HG02571 (cell line): ENCODE measurements at regions not wholly inside any gene's neighbourhood (a gene's known extent, or its start where the extent isn't known, plus 50 kb on each side); places are given as distances from the start of the nearest gene placed in this dataset.

Experiments
- ATAC-seq: cut with Tn5 transposase; IDR thresholded peaks from one replicate; pipeline ENCODE4 v1.9.1; 2021; ENCODE audit warnings: mild to moderate bottlenecking, moderate library complexity; ENCODE audit not compliant: unreplicated experiment

DNA sequence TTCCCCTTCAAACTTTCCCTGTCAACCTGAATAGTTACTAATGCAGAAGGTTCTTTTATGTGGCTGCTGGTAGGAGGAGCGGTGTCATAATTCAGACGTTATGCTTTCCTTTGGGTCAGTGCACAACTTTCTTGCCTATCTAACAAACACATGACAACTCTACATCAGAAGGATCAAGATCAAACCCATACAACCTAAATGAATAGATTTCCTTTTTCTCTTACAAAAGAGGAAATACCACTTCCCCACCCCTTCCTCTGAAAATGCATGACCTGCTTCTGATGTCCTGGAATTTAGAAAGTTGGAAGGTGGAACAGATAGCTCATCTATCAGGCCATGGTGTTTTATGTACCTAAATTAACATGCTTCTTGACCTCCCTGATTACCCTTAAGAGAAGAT lies 75.7 kb upstream of the ADGRL4 start:
- ATAC-seq, result no peak

DNA sequence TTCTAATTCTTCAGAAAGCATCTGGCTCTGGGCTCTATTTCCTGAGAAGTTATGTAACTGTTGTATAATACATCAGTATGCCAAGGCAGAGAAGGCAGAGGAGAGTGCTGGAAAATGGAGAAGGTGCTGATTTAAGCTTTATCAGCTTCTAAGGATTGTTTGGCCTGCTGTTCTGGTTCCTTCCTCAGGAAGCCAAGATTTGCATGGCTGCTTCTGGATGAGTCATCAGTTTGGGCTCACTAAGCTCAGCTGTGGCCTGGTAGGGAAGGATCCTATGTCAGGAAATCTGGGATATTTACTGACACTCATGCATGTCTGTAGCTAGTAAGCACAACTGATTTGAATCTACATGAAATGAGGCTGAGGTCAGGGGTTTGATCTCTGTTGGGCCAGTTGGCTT lies 73.2 kb upstream of the ADGRL4 start:
- no peak for ATAC-seq

DNA sequence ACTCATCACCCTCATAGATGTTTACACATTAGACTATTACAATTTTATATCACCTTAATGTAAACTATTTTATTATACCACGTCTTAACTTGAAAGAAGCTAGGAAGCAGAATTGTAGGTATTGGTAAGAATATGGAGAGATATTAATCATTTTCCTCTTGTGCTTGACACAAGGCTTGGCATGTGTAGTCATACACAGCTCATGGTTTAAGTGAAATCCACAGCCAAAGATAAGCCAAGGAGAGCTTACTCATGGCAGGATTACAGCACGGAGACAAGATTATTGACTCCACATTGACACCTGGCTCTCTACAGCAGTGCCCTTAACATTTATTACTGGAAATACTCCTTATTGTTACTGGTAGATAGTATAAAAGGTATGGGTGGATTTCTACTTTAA lies 68.4 kb upstream of the ADGRL4 start:
- no peak for ATAC-seq

DNA sequence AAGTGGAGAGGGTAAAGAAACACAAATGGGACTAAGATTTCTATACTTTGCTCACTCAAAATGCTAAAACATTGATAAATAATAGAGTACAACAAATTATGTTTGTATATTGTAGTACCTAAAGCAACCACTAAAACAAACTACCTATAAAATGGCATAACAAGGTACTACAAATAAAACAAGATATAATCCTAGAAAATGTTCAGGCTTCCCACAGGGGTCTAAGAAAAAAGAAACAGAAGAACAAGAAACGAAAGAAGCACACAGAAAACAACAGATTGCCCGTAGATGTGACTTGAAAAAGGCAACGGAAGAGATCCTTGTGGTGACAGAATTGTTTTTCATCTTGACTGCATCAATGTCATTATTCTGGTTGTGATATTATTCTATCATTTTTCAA lies 63.3 kb upstream of the ADGRL4 start:
- no peak for ATAC-seq

DNA sequence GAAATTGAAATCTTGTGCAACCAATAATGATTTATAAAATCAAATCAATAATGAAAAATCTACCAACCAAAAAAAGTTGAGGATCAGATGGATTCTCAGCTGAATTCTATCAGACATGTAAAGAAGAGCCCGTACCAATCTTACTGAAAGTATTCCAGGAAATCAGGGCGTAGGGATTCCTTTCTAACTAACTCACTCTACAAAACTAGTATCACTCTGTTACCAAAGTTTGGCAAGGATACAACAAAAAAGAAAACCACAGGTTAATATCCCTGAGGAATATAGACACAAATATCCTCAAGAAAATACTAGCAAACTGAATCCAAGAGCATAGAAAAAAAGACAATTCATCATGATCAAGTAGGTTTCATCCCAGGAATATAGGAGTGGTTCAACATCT lies 52.8 kb upstream of the ADGRL4 start:
- ATAC-seq, result no peak
